ENCODE measurements at regions not wholly inside any gene's neighbourhood (a gene's known extent, or its start where the extent isn't known, plus 50 kb on each side); places are given as distances from the start of the nearest gene placed in this dataset.

DNA sequence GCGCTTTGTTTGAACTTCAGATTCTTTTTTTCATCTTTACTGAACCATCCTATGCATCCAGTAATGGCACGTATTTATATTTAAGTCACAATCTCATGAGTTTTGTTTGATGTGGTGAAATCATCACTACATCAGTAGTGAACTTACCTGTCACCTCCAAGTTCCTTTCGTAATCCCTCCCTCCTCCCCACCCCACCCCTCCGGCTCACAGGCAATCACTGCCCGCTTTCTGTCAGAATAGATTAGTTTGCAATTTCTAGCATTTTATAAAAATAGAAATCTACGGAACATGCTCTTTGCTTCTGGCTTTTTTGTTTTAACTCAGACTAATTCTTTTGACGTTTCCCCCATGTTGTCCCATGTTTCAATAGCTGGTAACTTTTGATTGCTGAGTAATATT lies 305.4 kb upstream of the IRX4 start:
- Histone ChIP-seq H3K9me3 (no peaks in the 10 kb centered on the region), H3K36me3 (no peaks in the 10 kb centered on the region), H3K27me3 (no peaks in the 10 kb centered on the region), H3K27ac (no peak overlapping the region), H3K4me3 (no peak overlapping the region), H3K4me1 (no peaks in the 10 kb centered on the region)
- DNase-seq (no peak), ATAC-seq (ENCODE audit: low FRiP score in 2 of 2) (no peak)
- WGBS, 2 donors: 88 to 90% methylated on average over 7 of the region's 7 CpGs
- TF ChIP-seq EP300 (IDR thresholded peaks at IDR 0.05) (no peak), POLR2AphosphoS5 (IDR thresholded peaks at IDR 0.05) (no peak), POLR2A (IDR thresholded peaks at IDR 0.05) (no peak)
- TF ChIP-seq, protein P1, sequence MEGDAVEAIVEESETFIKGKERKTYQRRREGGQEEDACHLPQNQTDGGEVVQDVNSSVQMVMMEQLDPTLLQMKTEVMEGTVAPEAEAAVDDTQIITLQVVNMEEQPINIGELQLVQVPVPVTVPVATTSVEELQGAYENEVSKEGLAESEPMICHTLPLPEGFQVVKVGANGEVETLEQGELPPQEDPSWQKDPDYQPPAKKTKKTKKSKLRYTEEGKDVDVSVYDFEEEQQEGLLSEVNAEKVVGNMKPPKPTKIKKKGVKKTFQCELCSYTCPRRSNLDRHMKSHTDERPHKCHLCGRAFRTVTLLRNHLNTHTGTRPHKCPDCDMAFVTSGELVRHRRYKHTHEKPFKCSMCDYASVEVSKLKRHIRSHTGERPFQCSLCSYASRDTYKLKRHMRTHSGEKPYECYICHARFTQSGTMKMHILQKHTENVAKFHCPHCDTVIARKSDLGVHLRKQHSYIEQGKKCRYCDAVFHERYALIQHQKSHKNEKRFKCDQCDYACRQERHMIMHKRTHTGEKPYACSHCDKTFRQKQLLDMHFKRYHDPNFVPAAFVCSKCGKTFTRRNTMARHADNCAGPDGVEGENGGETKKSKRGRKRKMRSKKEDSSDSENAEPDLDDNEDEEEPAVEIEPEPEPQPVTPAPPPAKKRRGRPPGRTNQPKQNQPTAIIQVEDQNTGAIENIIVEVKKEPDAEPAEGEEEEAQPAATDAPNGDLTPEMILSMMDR (IDR thresholded peaks at IDR 0.05): no peak

DNA sequence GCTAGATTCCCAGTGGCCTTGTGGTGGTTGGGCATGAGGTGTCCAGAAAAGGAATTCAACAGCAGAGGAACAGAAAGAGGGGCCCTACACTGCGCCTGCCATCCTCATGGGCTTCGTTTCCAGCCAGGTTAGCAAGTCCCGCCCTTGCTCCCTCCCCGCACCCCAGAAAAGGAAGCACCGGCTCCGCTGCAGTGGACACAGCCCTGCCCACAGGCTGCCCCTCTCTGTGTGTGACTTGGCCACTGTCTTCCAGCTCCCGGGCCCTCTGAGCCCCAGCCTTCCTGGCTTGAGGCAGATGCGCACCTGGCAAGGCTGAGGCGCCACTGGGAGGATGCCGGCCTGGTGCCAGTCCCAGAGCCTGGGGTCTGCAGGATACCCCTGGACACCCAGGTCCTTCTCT lies 305.0 kb upstream of the IRX4 start:
- Histone ChIP-seq H3K27me3 (no peaks in the 10 kb centered on the region), H3K9me3 (no peaks in the 10 kb centered on the region), H3K4me1 (no peaks in the 10 kb centered on the region), H3K36me3 (no peaks in the 10 kb centered on the region), H3K4me3 (no peak overlapping the region), H3K27ac (no peak overlapping the region)
- DNase-seq (peak; percentile 11 to 62), ATAC-seq (ENCODE audit: low FRiP score in 2 of 2) (no peak)
- TF ChIP-seq POLR2A (IDR thresholded peaks at IDR 0.05): no peak
- TF ChIP-seq, protein P1 (IDR thresholded peaks at IDR 0.05): no peak
- WGBS, 2 donors: 68 to 89% methylated on average over 4 to 10 of the region's 10 CpGs

DNA sequence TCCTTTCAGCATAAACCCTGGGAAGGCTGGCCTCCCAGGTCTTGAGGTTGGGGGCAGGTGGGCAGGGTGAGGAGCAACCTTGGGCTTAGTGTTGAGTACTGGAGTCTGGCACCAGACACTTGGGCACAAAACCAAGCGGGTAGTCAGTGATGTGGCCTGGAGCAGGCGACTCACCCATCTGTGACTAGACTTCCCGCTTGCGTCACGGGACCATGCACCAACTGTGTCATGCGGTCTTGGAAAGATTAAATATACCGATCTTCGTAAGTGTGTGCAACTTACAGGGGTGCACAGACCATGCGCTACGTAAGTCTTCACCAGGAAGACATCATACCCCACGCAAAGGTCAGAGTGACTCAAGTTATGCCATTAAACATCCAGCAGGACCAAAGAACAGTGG lies 304.4 kb upstream of the IRX4 start:
- H3K9me3 ChIP-seq: no peaks in the 10 kb centered on the region
- H3K36me3 ChIP-seq: no peaks in the 10 kb centered on the region
- no peak for TF ChIP-seq POLR2A (IDR thresholded peaks at IDR 0.05)
- no peak for TF ChIP-seq POLR2AphosphoS5 (IDR thresholded peaks at IDR 0.05)
- TF ChIP-seq, protein P1 (IDR thresholded peaks at IDR 0.05): no peak
- no peak for TF ChIP-seq EP300 (IDR thresholded peaks at IDR 0.05)
- no peak for ATAC-seq (ENCODE audit: low FRiP score in 2 of 2)
- no peak overlapping the region for H3K4me3 ChIP-seq
- peak in 1 of 2 donors; percentile 10 for DNase-seq
- no peak overlapping the region for H3K27ac ChIP-seq
- no peaks in the 10 kb centered on the region for H3K4me1 ChIP-seq
- WGBS, 2 donors: 95% methylated on average over 11 of the region's 11 CpGs
- no peaks in the 10 kb centered on the region for H3K27me3 ChIP-seq

DNA sequence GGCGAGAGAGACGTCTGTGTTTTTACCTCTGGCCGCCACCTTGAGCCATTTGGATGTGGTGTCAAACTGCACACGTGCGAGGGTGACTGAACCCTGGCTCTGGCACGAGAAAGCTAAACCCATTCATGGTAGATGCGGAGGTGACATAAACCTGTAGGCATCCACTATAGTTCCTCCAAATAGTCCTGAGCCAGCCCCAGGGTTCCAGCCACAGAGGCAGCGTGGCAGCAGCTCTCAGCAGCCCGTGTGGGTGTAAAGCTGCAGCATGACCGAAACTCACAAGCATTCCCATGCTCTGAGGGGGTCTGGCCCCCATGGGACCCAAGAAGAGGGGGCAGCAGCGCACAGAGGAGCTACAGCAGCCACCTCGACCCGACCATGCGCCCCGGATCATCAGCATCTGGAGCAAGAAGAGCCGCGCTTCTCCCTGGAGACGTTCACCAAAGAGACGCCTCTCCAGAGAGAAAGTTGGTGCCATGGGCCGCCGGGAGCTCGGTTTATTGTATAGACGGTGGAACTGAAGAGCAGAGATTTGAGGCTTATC lies 303.8 kb upstream of the IRX4 start:
- TF ChIP-seq EP300 (IDR thresholded peaks at IDR 0.05): no peak
- TF ChIP-seq POLR2A (IDR thresholded peaks at IDR 0.05): no peak
- TF ChIP-seq POLR2AphosphoS5 (IDR thresholded peaks at IDR 0.05): no peak
- TF ChIP-seq, protein P1 (IDR thresholded peaks at IDR 0.05): no peak
- no peak for ATAC-seq (ENCODE audit: low FRiP score in 2 of 2)
- Histone ChIP-seq H3K4me3 (no peak overlapping the region), H3K4me1 (no peaks in the 10 kb centered on the region), H3K27ac (no peak overlapping the region), H3K9me3 (no peaks in the 10 kb centered on the region), H3K27me3 (no peaks in the 10 kb centered on the region), H3K36me3 (no peaks in the 10 kb centered on the region)
- WGBS, 2 donors: 89 to 93% methylated on average over 18 to 23 of the region's 23 CpGs
- peak; percentile 14 to 55 for DNase-seq

DNA sequence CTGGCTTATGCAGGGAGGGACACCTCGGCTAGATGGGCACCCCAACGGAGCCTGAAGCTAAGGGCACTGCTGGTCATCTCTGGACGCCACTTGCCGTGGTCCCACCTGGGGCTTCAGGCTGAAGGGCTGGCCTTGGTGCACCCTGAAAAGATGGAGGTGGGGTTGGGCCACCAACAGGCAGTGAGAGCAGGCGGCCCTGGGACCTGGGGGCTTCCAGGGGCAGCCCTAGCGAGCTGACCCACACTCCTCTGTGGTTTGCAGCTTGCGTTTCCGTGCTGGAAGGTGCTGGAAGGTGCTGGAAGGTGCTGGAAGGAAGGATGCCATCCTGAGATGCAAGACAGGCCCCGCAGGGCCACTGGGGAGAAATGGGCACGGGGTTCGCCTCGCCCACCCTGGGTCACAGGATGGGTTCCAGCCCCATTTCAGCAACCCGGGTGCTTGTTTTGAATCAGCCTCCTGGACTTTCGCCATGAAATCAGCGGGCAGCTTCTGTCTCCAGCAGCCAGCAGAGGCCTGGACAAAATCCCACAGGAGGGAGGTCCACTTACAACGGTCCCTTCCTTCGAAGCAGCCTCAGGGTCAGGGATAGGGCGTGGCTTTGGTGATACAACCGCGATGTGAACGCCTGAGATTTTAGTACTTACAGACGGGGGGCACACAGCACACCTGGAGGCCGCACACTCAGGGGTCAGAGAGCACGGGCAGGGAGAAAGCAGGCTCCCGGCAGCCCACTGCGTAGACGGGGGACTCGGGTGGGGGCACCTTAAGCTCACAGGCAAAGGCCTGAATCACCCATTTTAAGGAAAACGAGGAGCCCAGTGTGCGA lies 303.1 kb upstream of the IRX4 start:
- Histone ChIP-seq H3K27me3 (no peaks in the 10 kb centered on the region), H3K36me3 (no peaks in the 10 kb centered on the region), H3K27ac (no peak overlapping the region), H3K9me3 (no peaks in the 10 kb centered on the region), H3K4me1 (no peaks in the 10 kb centered on the region), H3K4me3 (no peak overlapping the region)
- ATAC-seq (ENCODE audit: low FRiP score in 2 of 2): no peak
- TF ChIP-seq POLR2AphosphoS5 (IDR thresholded peaks at IDR 0.05) (no peak), EP300 (IDR thresholded peaks at IDR 0.05) (no peak), POLR2A (IDR thresholded peaks at IDR 0.05) (no peak)
- TF ChIP-seq, protein P1 (IDR thresholded peaks at IDR 0.05): no peak
- WGBS, 2 donors: 78 to 82% methylated on average over 28 to 30 of the region's 30 CpGs
- peak; percentile 17 to 53 for DNase-seq
